ENCODE measurements at regions not wholly inside any gene's neighbourhood (a gene's known extent, or its start where the extent isn't known, plus 50 kb on each side); places are given as distances from the start of the nearest gene placed in this dataset.

- no peaks in the 10 kb centered on the region for H3K9me3 Mint-ChIP-seq
- ChIA-PET CTCF (no interaction called here), POLR2A (no interaction called here)
- H3K4me1 Mint-ChIP-seq: no peaks in the 10 kb centered on the region
- H3K4me3 Mint-ChIP-seq: no peak overlapping the region
- no peak for DNase-seq
- H3K27me3 Mint-ChIP-seq: no peaks in the 10 kb centered on the region
- H3K27ac Mint-ChIP-seq: no peak overlapping the region
- H3K36me3 Mint-ChIP-seq (ENCODE audit: low read depth): no peaks in the 10 kb centered on the region
Observed at GRCh38 chr13:107208889-107209288, 641.0 kb upstream of the ARGLU1 start.

DNA sequence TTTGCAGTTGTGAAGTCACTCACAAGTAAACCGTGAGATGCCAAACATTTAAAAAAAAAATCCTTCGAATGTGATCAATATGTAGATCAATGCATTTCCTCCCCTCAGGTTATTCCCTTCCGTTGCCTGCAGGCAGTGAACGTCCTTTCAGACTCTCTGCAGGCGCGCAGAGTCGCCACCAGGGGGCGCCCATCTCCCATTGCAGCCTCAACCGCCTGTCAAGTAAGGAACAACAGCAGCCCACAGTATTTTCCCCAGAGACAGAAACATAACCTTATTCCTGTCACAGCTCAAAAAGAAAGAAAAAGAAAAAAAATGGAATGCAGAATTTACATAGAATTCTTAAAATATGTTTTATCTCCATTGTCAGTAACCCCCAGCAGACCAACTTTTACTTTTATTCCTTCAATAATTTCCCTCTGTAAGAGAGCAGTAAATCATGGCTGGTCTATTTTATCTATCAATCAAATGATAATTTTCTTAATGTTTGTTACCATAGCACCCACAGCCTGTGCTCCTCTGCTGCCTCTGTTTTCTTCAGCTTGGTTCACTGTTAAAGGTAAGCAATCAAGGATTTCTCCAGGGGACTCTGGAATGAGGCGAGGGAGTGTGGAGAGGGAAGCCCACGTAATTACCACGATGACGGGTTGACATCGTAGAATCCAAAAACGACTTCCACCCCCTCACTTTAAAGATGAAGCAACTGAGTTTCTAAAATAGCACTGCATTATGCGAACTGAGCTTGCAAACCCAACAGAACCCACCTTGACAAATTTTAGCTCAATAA is 637.6 kb upstream of the ARGLU1 start:
- H3K27me3 Mint-ChIP-seq: no peaks in the 10 kb centered on the region

DNA sequence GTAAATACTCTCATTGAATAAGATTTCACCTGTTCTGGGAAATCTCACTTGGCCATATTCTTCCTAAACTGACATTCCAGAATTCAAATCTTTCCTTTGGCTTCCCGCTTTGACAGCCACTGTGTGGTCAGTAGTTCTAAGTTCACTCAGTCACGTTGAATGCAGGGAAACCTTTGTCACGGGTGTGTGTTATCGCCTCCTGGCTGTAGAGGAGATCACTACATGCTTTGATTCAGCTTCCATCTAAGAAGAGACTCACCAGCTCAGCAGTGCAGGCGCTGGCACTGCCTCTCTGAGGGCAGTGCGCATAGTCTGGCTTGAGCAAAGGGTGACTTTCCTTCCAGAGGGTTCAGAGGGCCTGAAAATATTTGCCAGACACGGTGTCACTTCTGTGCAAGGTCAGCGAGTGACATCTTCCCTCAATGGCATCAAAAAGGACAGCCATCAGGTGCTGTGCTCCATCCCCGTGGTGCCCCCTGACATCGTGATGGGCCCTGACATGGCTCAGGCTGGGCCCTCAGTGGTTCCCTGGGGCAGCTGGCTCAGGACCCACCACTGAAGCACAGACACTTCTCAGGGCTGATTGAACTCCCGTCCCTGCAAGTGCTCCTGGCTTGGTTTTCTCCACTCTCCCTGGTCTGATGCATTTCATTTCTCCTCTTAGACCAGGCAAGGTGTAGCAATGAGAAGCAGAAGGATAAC is 635.4 kb upstream of the ARGLU1 start:
- POLR2A ChIA-PET: no interaction called here
- DNase-seq: no peak

More for the DNA sequence above, 637.6 kb upstream of the ARGLU1 start:
- CTCF ChIA-PET: interaction anchor here (0.7 kb wide), 1 partner anchor 65 kb away, joined by 5 read pairs; no protein-coding TSS in a partner anchor
- no peaks in the 10 kb centered on the region for H3K4me1 Mint-ChIP-seq
- no peak overlapping the region for H3K4me3 Mint-ChIP-seq
- H3K36me3 Mint-ChIP-seq (ENCODE audit: low read depth): no peaks in the 10 kb centered on the region
- H3K27ac Mint-ChIP-seq: no peak overlapping the region
- H3K9me3 Mint-ChIP-seq: no peaks in the 10 kb centered on the region
- POLR2A ChIA-PET: no interaction called here
- DNase-seq: peak; percentile 60

GRCh38 chr13:107202371-107203023 is 634.6 kb upstream of the ARGLU1 start:
- Mint-ChIP-seq H3K27me3 (no peaks in the 10 kb centered on the region), H3K36me3 (ENCODE audit: low read depth) (no peaks in the 10 kb centered on the region), H3K4me3 (no peak overlapping the region), H3K9me3 (no peaks in the 10 kb centered on the region), H3K4me1 (no peaks in the 10 kb centered on the region), H3K27ac (no peak overlapping the region)
- ChIA-PET CTCF (no interaction called here), POLR2A (no interaction called here)
- DNase-seq: no peak

More for the DNA sequence above, 635.4 kb upstream of the ARGLU1 start:
- no peak overlapping the region for H3K27ac Mint-ChIP-seq
- H3K9me3 Mint-ChIP-seq: no peaks in the 10 kb centered on the region
- no peaks in the 10 kb centered on the region for H3K36me3 Mint-ChIP-seq (ENCODE audit: low read depth)
- no peaks in the 10 kb centered on the region for H3K4me1 Mint-ChIP-seq
- CTCF ChIA-PET: no interaction called here
- H3K27me3 Mint-ChIP-seq: no peaks in the 10 kb centered on the region
- H3K4me3 Mint-ChIP-seq: no peak overlapping the region

DNA sequence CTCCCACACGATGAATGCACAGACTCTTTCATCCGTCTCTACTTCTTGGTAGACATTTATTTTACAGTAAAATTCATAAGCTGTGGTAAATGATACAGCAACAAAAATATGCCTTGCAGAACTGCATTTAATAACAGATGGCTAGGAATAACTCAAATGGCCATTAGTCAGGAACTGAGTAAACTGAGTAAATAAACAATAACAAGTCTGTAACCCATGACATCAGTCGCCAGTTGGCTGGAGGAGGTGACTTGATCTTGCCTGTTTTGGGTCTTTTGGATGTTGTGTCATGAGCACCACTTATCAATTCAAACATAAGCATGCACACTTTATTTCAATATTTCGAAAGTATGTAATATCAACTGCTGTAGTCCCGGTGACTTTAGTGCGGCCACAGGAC is 632.6 kb upstream of the ARGLU1 start:
- no peak overlapping the region for H3K27ac Mint-ChIP-seq

DNA sequence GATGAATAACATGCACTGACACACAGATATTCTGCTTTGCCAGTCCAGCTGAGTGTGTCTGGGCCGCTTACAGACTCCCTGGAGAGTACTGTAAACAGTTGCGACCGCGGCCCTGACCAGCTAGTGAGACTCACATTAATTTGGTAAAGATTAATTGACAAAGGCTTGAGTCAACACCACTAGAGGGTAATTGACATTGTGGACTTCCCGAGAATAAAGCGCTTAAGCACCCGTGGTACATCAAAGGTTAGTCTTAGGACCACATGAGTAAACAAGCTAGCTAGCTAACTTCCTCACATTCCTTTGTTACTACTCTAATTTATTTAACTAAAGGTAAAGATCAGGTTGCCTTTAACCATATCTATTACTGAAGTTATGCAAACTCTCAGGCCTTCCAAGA is 624.4 kb upstream of the ARGLU1 start:
- DNase-seq: no peak
- Mint-ChIP-seq H3K4me3 (no peak overlapping the region), H3K36me3 (ENCODE audit: low read depth) (no peaks in the 10 kb centered on the region), H3K9me3 (no peaks in the 10 kb centered on the region), H3K27me3 (no peaks in the 10 kb centered on the region), H3K4me1 (no peaks in the 10 kb centered on the region), H3K27ac (no peak overlapping the region)
- ChIA-PET CTCF (no interaction called here), POLR2A (no interaction called here)

More for the DNA sequence above, 632.6 kb upstream of the ARGLU1 start:
- no peaks in the 10 kb centered on the region for H3K36me3 Mint-ChIP-seq (ENCODE audit: low read depth)
- no peaks in the 10 kb centered on the region for H3K27me3 Mint-ChIP-seq
- ChIA-PET POLR2A (no interaction called here), CTCF (no interaction called here)
- H3K4me3 Mint-ChIP-seq: no peak overlapping the region
- no peaks in the 10 kb centered on the region for H3K4me1 Mint-ChIP-seq
- DNase-seq: no peak
- H3K9me3 Mint-ChIP-seq: no peaks in the 10 kb centered on the region

DNA sequence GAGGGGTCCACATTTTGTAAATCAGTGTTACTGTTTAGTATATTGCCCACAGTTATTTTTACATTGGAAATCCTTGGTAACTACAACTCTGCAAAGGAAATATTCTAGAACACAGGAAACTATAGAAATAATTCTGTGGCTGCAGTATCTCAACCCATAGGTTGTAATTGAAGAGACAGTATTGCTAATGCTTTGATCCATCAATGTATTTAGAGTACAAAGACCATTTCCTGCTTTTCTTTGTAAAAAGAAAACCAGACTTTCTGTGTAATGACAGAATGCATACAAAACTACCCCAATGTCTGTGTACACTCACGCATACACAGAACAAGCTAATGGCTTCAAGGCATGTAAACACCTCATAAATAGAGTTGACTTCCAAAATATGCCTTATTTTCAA is 622.1 kb upstream of the ARGLU1 start:
- H3K36me3 Mint-ChIP-seq (ENCODE audit: low read depth): no peaks in the 10 kb centered on the region
- no peaks in the 10 kb centered on the region for H3K4me1 Mint-ChIP-seq
- no peak overlapping the region for H3K4me3 Mint-ChIP-seq
- CTCF ChIA-PET: no interaction called here
- H3K27me3 Mint-ChIP-seq: no peaks in the 10 kb centered on the region
- H3K27ac Mint-ChIP-seq: no peak overlapping the region
- no peaks in the 10 kb centered on the region for H3K9me3 Mint-ChIP-seq
- no peak for DNase-seq
- POLR2A ChIA-PET: no interaction called here

- H3K27me3 Mint-ChIP-seq: no peaks in the 10 kb centered on the region
- H3K36me3 Mint-ChIP-seq (ENCODE audit: low read depth): no peaks in the 10 kb centered on the region
- no peak for DNase-seq
- CTCF ChIA-PET: no interaction called here
- H3K4me3 Mint-ChIP-seq: no peak overlapping the region
- H3K9me3 Mint-ChIP-seq: peaks cover 2% of the 10 kb centered on the region
- POLR2A ChIA-PET: no interaction called here
- H3K27ac Mint-ChIP-seq: no peak overlapping the region
- no peaks in the 10 kb centered on the region for H3K4me1 Mint-ChIP-seq
Observed at GRCh38 chr13:107185889-107186288, 618.0 kb upstream of the ARGLU1 start.

DNA sequence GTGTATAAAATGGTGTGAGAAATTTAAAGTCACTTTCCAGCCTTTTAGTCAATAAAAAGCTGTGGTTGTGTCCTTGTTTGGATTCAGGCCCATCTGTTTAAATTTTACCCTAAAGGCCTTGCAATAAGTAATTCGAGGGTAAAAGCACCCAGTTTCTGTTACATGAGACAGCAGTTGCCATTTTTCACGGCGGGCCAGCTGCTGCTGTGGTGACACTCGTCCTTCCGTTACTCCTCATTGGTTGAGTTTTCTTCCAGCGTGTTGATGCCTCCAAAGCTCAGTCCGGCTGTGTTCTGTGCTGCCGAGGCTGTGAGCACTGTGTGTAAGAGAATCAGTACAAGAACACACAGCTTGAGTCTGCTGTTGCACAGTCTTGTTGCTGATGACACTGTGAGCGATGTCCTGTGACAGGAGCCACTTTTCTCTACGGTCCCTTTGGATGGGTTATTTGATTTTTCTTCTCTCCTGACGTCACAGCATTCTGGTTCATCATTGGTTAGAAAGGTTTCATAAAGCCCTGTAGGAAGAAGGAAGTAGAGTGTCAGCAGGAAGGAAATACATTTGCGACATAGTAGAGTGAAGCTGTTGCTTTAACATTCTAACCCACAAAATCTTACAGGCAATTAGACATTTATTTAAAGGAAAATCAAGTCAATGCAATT is 602.5 kb upstream of the ARGLU1 start:
- POLR2A ChIA-PET: no interaction called here
- no peak overlapping the region for H3K4me3 Mint-ChIP-seq

DNA sequence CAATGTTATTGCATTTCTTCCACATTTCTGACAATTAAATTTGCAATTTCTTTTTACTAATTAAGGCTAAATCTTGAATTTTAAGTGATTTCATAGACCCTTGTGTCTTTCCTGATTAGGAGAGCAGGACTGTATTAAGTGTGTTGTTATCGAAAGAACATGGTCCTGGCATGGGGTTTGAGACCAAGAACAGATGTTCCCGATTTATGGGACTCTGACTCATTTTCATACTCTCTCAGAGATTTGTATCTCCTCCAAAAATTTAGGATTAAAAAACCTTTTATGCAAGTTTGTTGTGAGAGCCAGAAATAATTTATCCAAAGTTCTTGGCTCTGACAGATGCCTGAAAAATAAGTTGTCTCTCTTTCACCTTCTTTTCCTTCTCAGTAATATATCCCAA is 589.3 kb upstream of the ARGLU1 start:
- ChIA-PET POLR2A (no interaction called here), CTCF (no interaction called here)
- H3K9me3 Mint-ChIP-seq: no peaks in the 10 kb centered on the region
- H3K4me3 Mint-ChIP-seq: no peak overlapping the region
- no peaks in the 10 kb centered on the region for H3K36me3 Mint-ChIP-seq (ENCODE audit: low read depth)
- no peaks in the 10 kb centered on the region for H3K4me1 Mint-ChIP-seq
- no peak overlapping the region for H3K27ac Mint-ChIP-seq
- no peaks in the 10 kb centered on the region for H3K27me3 Mint-ChIP-seq
- no peak for DNase-seq

More for the DNA sequence above, 602.5 kb upstream of the ARGLU1 start:
- CTCF ChIA-PET: no interaction called here
- DNase-seq: no peak
- Mint-ChIP-seq H3K27me3 (no peaks in the 10 kb centered on the region), H3K4me1 (no peaks in the 10 kb centered on the region), H3K36me3 (ENCODE audit: low read depth) (no peaks in the 10 kb centered on the region), H3K27ac (no peak overlapping the region), H3K9me3 (peaks cover 3% of the 10 kb centered on the region)

- ChIA-PET CTCF (no interaction called here), POLR2A (no interaction called here)
- no peaks in the 10 kb centered on the region for H3K27me3 Mint-ChIP-seq
- no peak for DNase-seq
- H3K36me3 Mint-ChIP-seq (ENCODE audit: low read depth): no peaks in the 10 kb centered on the region
- H3K9me3 Mint-ChIP-seq: no peaks in the 10 kb centered on the region
- H3K27ac Mint-ChIP-seq: no peak overlapping the region
- no peak overlapping the region for H3K4me3 Mint-ChIP-seq
- no peaks in the 10 kb centered on the region for H3K4me1 Mint-ChIP-seq
Observed at GRCh38 chr13:107144432-107144831, 576.5 kb upstream of the ARGLU1 start.

DNA sequence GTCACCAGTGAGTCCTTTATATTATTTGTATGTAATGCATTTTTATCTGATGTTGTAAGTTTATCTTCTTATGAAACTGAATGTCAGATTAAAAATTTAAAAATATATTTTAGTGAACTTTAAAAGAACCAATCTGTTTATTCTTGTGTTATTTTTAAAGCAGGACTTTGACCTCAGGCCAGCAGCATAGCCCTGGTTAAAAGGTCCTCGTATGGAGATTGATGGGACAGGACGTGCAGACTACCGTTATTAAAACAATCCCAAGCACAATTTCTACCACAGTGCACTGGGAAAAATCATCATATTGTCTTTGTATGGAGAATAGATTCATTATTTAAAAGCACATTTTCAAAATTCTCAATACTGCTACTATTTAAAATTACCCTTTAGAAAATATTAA is 573.8 kb upstream of the ARGLU1 start:
- H3K9me3 Mint-ChIP-seq: no peaks in the 10 kb centered on the region
- ChIA-PET CTCF (no interaction called here), POLR2A (no interaction called here)
- H3K36me3 Mint-ChIP-seq (ENCODE audit: low read depth): no peaks in the 10 kb centered on the region
- no peak for DNase-seq
- H3K27ac Mint-ChIP-seq: no peak overlapping the region
- H3K4me1 Mint-ChIP-seq: no peaks in the 10 kb centered on the region
- H3K4me3 Mint-ChIP-seq: no peak overlapping the region
- no peaks in the 10 kb centered on the region for H3K27me3 Mint-ChIP-seq

- Mint-ChIP-seq H3K4me1 (no peaks in the 10 kb centered on the region), H3K27me3 (no peaks in the 10 kb centered on the region), H3K27ac (no peak overlapping the region), H3K36me3 (ENCODE audit: low read depth) (no peaks in the 10 kb centered on the region), H3K9me3 (no peaks in the 10 kb centered on the region), H3K4me3 (no peak overlapping the region)
- DNase-seq: no peak
- ChIA-PET POLR2A (no interaction called here), CTCF (no interaction called here)
Observed at GRCh38 chr13:107139006-107139405, 571.1 kb upstream of the ARGLU1 start.
